ENCODE measurements at regions not wholly inside any gene's neighbourhood (a gene's known extent, or its start where the extent isn't known, plus 50 kb on each side); places are given as distances from the start of the nearest gene placed in this dataset.

DNA sequence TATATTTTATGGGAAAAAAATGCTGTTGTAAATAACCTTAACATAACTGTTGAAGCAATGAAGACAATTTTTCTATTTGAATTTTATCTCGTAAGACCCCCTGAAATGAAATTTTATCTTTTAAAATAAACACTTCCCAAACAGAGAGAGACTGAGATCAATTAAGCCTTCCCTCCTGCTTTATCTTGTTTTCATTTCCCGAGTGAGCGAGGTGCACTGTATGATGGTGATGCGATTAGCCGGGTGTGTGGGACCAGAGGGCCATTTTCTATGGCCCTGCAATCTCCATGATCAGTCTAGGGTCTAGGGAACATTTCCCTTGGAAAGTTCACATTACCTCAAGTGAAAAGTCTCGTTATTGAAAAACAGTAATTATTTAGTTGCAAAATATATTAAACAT, 134.1 kb upstream of the MID1 start:
- TF ChIP-seq, protein P1, sequence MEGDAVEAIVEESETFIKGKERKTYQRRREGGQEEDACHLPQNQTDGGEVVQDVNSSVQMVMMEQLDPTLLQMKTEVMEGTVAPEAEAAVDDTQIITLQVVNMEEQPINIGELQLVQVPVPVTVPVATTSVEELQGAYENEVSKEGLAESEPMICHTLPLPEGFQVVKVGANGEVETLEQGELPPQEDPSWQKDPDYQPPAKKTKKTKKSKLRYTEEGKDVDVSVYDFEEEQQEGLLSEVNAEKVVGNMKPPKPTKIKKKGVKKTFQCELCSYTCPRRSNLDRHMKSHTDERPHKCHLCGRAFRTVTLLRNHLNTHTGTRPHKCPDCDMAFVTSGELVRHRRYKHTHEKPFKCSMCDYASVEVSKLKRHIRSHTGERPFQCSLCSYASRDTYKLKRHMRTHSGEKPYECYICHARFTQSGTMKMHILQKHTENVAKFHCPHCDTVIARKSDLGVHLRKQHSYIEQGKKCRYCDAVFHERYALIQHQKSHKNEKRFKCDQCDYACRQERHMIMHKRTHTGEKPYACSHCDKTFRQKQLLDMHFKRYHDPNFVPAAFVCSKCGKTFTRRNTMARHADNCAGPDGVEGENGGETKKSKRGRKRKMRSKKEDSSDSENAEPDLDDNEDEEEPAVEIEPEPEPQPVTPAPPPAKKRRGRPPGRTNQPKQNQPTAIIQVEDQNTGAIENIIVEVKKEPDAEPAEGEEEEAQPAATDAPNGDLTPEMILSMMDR (IDR thresholded peaks at IDR 0.05; ENCODE audit: extremely low read depth in 1 of 2, insufficient read depth in 1 of 2, low read depth in 1 of 2, low read length in 2 of 2) = no peak
- TF ChIP-seq POLR2AphosphoS5 (IDR thresholded peaks at IDR 0.05; ENCODE audit: insufficient read depth, low read depth, low read length) = no peak
- TF ChIP-seq GATA2 (IDR thresholded peaks at IDR 0.05; ENCODE audit: insufficient read depth, insufficient read length, low read depth, low read length) = no peak
- no peak for TF ChIP-seq EZH2 (IDR thresholded peaks at IDR 0.05; ENCODE audit: borderline replicate concordance, low read depth, low read length, severe bottlenecking)
- TF ChIP-seq POLR2A (IDR thresholded peaks at IDR 0.05; ENCODE audit: low read depth, low read length) = no peak
- TF ChIP-seq, protein P2, sequence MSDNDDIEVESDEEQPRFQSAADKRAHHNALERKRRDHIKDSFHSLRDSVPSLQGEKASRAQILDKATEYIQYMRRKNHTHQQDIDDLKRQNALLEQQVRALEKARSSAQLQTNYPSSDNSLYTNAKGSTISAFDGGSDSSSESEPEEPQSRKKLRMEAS (IDR thresholded peaks at IDR 0.05; ENCODE audit: insufficient read depth, insufficient read length) = no peak
- no peak for TF ChIP-seq JUN (IDR thresholded peaks at IDR 0.05; ENCODE audit: borderline replicate concordance, insufficient read depth, insufficient read length, low read depth)

Measured in endothelial cell of umbilical vein (primary cell).